ENCODE measurements at regions not wholly inside any gene's neighbourhood (a gene's known extent, or its start where the extent isn't known, plus 50 kb on each side); places are given as distances from the start of the nearest gene placed in this dataset.

- H3K4me2 ChIP-seq (ENCODE audit: low read length), result no peak overlapping the region
- H3K9me3 ChIP-seq (ENCODE audit: insufficient read depth, low read length), result no peaks in the 10 kb centered on the region
- no peaks in the 10 kb centered on the region for H3K36me3 ChIP-seq (replicated peaks; ENCODE audit: low read depth, low read length)
- peaks cover 29% of the 10 kb centered on the region for H3K4me1 ChIP-seq (ENCODE audit: low read length)
- no peak overlapping the region for H3K27ac ChIP-seq (ENCODE audit: low read length)
- no peak overlapping the region for H2AFZ ChIP-seq (ENCODE audit: low read depth, low read length)
- H3K9ac ChIP-seq (ENCODE audit: low read length), result no peak overlapping the region
- H3K79me2 ChIP-seq (ENCODE audit: low read length), result no peaks in the 10 kb centered on the region
- H4K20me1 ChIP-seq (ENCODE audit: insufficient read depth, low read length), result no peaks in the 10 kb centered on the region
- H3K4me3 ChIP-seq (ENCODE audit: low read length), result no peak overlapping the region
- no peaks in the 10 kb centered on the region for H3K27me3 ChIP-seq (ENCODE audit: low read depth, low read length)
- no peak for TF ChIP-seq EZH2phosphoT487 (IDR thresholded peaks at IDR 0.05; ENCODE audit: low read depth)
- TF ChIP-seq, protein P1, sequence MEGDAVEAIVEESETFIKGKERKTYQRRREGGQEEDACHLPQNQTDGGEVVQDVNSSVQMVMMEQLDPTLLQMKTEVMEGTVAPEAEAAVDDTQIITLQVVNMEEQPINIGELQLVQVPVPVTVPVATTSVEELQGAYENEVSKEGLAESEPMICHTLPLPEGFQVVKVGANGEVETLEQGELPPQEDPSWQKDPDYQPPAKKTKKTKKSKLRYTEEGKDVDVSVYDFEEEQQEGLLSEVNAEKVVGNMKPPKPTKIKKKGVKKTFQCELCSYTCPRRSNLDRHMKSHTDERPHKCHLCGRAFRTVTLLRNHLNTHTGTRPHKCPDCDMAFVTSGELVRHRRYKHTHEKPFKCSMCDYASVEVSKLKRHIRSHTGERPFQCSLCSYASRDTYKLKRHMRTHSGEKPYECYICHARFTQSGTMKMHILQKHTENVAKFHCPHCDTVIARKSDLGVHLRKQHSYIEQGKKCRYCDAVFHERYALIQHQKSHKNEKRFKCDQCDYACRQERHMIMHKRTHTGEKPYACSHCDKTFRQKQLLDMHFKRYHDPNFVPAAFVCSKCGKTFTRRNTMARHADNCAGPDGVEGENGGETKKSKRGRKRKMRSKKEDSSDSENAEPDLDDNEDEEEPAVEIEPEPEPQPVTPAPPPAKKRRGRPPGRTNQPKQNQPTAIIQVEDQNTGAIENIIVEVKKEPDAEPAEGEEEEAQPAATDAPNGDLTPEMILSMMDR (IDR thresholded peaks at IDR 0.05; ENCODE audit: low read depth, low read length), result no peak
These were observed 452.8 kb downstream of the AEBP2 start for GRCh38 chr12:19891936-19892591.

DNA sequence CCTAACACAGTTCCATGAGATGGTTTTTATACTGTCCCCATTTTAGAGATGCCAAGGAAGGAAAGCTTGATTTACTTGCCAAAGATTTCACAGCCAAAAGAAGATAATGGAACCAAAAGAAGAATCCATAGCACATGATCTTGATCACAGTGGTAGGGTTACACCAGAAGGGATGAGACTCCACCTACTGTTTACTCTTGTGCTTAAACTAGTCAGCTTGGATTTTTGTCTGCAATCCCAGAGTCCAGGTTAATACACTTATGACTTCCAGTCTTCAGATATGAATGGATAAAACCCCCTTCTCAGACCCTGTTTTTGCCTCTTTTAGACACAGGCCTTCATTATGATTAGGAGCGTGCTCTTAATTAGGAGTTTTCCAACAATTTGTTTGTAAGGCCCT is 454.2 kb downstream of the AEBP2 start:
- TF ChIP-seq, protein P1 (IDR thresholded peaks at IDR 0.05; ENCODE audit: low read depth, low read length), result peak; percentile 52
- TF ChIP-seq EZH2phosphoT487 (IDR thresholded peaks at IDR 0.05; ENCODE audit: low read depth), result no peak
- Histone ChIP-seq H3K79me2 (ENCODE audit: low read length) (no peaks in the 10 kb centered on the region), H3K9ac (ENCODE audit: low read length) (no peak overlapping the region), H4K20me1 (ENCODE audit: insufficient read depth, low read length) (no peaks in the 10 kb centered on the region), H3K27me3 (ENCODE audit: low read depth, low read length) (no peaks in the 10 kb centered on the region), H3K4me2 (ENCODE audit: low read length) (peak overlapping the region; percentile 76), H3K36me3 (replicated peaks; ENCODE audit: low read depth, low read length) (no peaks in the 10 kb centered on the region), H3K4me1 (ENCODE audit: low read length) (peaks cover 29% of the 10 kb centered on the region), H3K27ac (ENCODE audit: low read length) (peak overlapping the region; percentile 9), H3K9me3 (ENCODE audit: insufficient read depth, low read length) (no peaks in the 10 kb centered on the region), H2AFZ (ENCODE audit: low read depth, low read length) (no peak overlapping the region), H3K4me3 (ENCODE audit: low read length) (no peak overlapping the region)

- Histone ChIP-seq H3K27me3 (ENCODE audit: low read depth, low read length) (no peaks in the 10 kb centered on the region), H2AFZ (ENCODE audit: low read depth, low read length) (no peak overlapping the region), H3K79me2 (ENCODE audit: low read length) (no peaks in the 10 kb centered on the region), H3K4me1 (ENCODE audit: low read length) (peaks cover 29% of the 10 kb centered on the region), H3K9ac (ENCODE audit: low read length) (peak overlapping the region; percentile 45; the same call in 1 of the 2 replicates), H4K20me1 (ENCODE audit: insufficient read depth, low read length) (no peaks in the 10 kb centered on the region), H3K4me2 (ENCODE audit: low read length) (peak overlapping the region; percentile 76), H3K27ac (ENCODE audit: low read length) (peak overlapping the region; percentile 48), H3K36me3 (replicated peaks; ENCODE audit: low read depth, low read length) (no peaks in the 10 kb centered on the region), H3K4me3 (ENCODE audit: low read length) (peak overlapping the region; percentile 50; the same call in 1 of the 2 replicates), H3K9me3 (ENCODE audit: insufficient read depth, low read length) (no peaks in the 10 kb centered on the region)
- no peak for TF ChIP-seq EZH2phosphoT487 (IDR thresholded peaks at IDR 0.05; ENCODE audit: low read depth)
- TF ChIP-seq, protein P1 (IDR thresholded peaks at IDR 0.05; ENCODE audit: low read depth, low read length), result no peak
These were observed 454.8 kb downstream of the AEBP2 start for GRCh38 chr12:19894050-19894449.

DNA sequence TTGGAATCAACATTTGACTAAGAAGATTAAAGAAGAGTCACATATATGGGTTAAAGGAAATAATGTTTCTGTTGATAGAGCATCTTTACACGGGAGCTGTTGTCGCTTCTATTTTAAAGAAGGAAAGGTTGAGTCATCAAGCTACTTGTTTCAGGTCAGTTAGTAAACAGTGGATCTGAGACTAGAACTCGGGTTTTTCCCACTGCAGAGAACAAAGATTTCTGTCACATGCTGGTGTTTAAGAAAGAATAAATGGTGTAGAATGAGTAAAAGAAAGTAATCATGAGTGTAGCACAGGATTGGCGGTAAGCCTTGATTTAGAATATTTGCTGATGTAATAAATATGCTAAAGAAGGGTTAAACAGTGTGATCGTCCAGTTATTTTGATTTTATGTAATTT is 455.5 kb downstream of the AEBP2 start:
- Histone ChIP-seq H3K27me3 (ENCODE audit: low read depth, low read length) (no peaks in the 10 kb centered on the region), H3K79me2 (ENCODE audit: low read length) (no peaks in the 10 kb centered on the region), H4K20me1 (ENCODE audit: insufficient read depth, low read length) (no peaks in the 10 kb centered on the region), H3K36me3 (replicated peaks; ENCODE audit: low read depth, low read length) (no peaks in the 10 kb centered on the region), H3K4me1 (ENCODE audit: low read length) (peaks cover 29% of the 10 kb centered on the region), H3K27ac (ENCODE audit: low read length) (peak overlapping the region; percentile 48), H3K9me3 (ENCODE audit: insufficient read depth, low read length) (no peaks in the 10 kb centered on the region), H3K4me3 (ENCODE audit: low read length) (peak overlapping the region; percentile 50), H3K4me2 (ENCODE audit: low read length) (peak overlapping the region; percentile 76), H2AFZ (ENCODE audit: low read depth, low read length) (no peak overlapping the region), H3K9ac (ENCODE audit: low read length) (peak overlapping the region; percentile 45)
- TF ChIP-seq, protein P1 (IDR thresholded peaks at IDR 0.05; ENCODE audit: low read depth, low read length), result no peak
- no peak for TF ChIP-seq EZH2phosphoT487 (IDR thresholded peaks at IDR 0.05; ENCODE audit: low read depth)

All from OCI-LY3 (cell line).